Neural progenitor cell (in vitro differentiated cells): ENCODE measurements at regions not wholly inside any gene's neighbourhood (a gene's known extent, or its start where the extent isn't known, plus 50 kb on each side); places are given as distances from the start of the nearest gene placed in this dataset.

ENCODE experiments used
- DNase-seq: peaks from one replicate; pipeline ENCODE4 v3.0.0-alpha.2; 2016; ENCODE audit warnings: low spot score
- H2AFZ ChIP-seq: fragments of 200-600 bp; sonication (generic); replicated peaks from 2 replicates; pipeline ENCODE4 v1.6.1; 2016; ENCODE audit warnings: antibody characterized with exemption
- H3F3A ChIP-seq: fragments of 200-600 bp; sonication (generic); 2 replicates; pipeline ENCODE4 v1.6.1; 2016; ENCODE audit warnings: antibody characterized with exemption, low read depth
- H3K27ac ChIP-seq: fragments of 200-600 bp; sonication (generic); 2 replicates; pipeline ENCODE4 v1.5.1; 2016; ENCODE audit warnings: mild to moderate bottlenecking
- H3K27me3 ChIP-seq: fragments of 200-600 bp; sonication (generic); 2 replicates; pipeline ENCODE4 v1.6.1; 2016; ENCODE audit warnings: mild to moderate bottlenecking, moderate library complexity
- H3K36me3 ChIP-seq: fragments of 200-600 bp; sonication (generic); 2 replicates; pipeline ENCODE4 v1.5.1; 2016
- H3K4me1 ChIP-seq: fragments of 200-600 bp; sonication (generic); 2 replicates; pipeline ENCODE4 v1.6.1; 2016; ENCODE audit warnings: mixed run types
- H3K4me2 ChIP-seq: fragments of 200-600 bp; sonication (generic); 2 replicates; pipeline ENCODE4 v1.6.1; 2016
- H3K4me3 ChIP-seq: fragments of 200-600 bp; sonication (generic); 2 replicates; pipeline ENCODE4 v1.5.1; 2016
- H3K79me2 ChIP-seq: fragments of 200-600 bp; sonication (generic); 2 replicates; pipeline ENCODE4 v1.6.1; 2016; ENCODE audit warnings: low read depth
- H3K9ac ChIP-seq: fragments of 200-600 bp; sonication (generic); 2 replicates; pipeline ENCODE4 v1.6.1; 2016
- H3K9me3 ChIP-seq: fragments of 200-600 bp; sonication (generic); 2 replicates; pipeline ENCODE4 v1.5.1; 2016; ENCODE audit warnings: low read depth
- H4K20me1 ChIP-seq: fragments of 200-600 bp; sonication (generic); 2 replicates; pipeline ENCODE4 v1.6.1; 2016; ENCODE audit warnings: low read depth
- H3K27ac Mint-ChIP-seq: 3 replicates; pipeline ENCODE4 v1.8.0; 2021; ENCODE audit warnings: mixed read lengths
- H3K27me3 Mint-ChIP-seq: 2 replicates; pipeline ENCODE4 v1.8.0; 2022; ENCODE audit warnings: low read depth, mild to moderate bottlenecking, inconsistent platforms, moderate library complexity, mixed read lengths; ENCODE audit not compliant: insufficient read depth
- H3K36me3 Mint-ChIP-seq: 3 replicates; pipeline ENCODE4 v1.8.0; 2021; ENCODE audit warnings: mixed read lengths
- H3K4me1 Mint-ChIP-seq: 3 replicates; pipeline ENCODE4 v1.8.0; 2021; ENCODE audit warnings: mixed read lengths
- H3K4me3 Mint-ChIP-seq: 3 replicates; pipeline ENCODE4 v1.8.0; 2021; ENCODE audit warnings: mild to moderate bottlenecking, moderate library complexity, mixed read lengths
- H3K9me3 Mint-ChIP-seq: 3 replicates; pipeline ENCODE4 v1.8.0; 2020; ENCODE audit warnings: mixed read lengths
- EZH2 ChIP-seq: fragments of 200-600 bp; sonication (generic); IDR thresholded peaks from 2 replicates; pipeline ENCODE4 v1.6.1; 2017; ENCODE audit warnings: antibody characterized with exemption, mild to moderate bottlenecking, moderate library complexity
- EZH2phosphoT487 ChIP-seq: fragments of 200-600 bp; sonication (generic); IDR thresholded peaks from 2 replicates; pipeline ENCODE4 v1.6.1; 2017; ENCODE audit warnings: antibody characterized with exemption
- TF ChIP-seq, protein P1 (sequence below): fragments of 200-600 bp; sonication (generic); IDR thresholded peaks from 2 replicates; pipeline ENCODE4 v1.5.1; 2017; ENCODE audit warnings: antibody characterized with exemption, mild to moderate bottlenecking

DNA sequence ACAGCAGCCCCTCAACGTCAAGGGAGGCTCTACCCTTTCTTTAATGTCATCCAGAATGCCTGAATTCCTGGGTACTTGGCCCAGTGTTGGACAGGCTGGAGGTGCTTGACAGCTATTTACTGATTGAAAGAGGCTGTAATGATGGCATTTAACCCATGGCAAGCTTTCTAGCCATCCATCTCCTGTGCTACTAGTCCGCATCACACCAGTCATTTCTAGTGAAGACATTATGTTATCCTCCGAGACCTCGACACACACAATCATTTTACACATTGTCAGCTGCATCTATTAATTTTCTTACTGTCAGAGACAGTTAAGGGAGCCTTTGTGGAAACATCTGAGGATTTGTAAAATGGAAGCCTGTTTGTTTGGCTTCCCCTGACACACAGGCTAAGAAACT, 149.3 kb upstream of the FSTL4 start:
- Histone ChIP-seq H3F3A (no peaks in the 10 kb centered on the region), H2AFZ (no peak overlapping the region), H3K4me1 (no peaks in the 10 kb centered on the region), H3K27ac (no peak overlapping the region), H3K4me2 (no peak overlapping the region), H3K27me3 (peaks cover 5% of the 10 kb centered on the region), H3K9ac (no peak overlapping the region), H3K79me2 (no peaks in the 10 kb centered on the region), H3K4me3 (no peak overlapping the region), H3K9me3 (no peaks in the 10 kb centered on the region), H4K20me1 (no peaks in the 10 kb centered on the region), H3K36me3 (no peaks in the 10 kb centered on the region)
- H3K4me3 Mint-ChIP-seq = no peak overlapping the region
- peaks cover 8% of the 10 kb centered on the region for H3K27me3 Mint-ChIP-seq
- H3K9me3 Mint-ChIP-seq = no peaks in the 10 kb centered on the region
- no peak overlapping the region for H3K27ac Mint-ChIP-seq
- no peaks in the 10 kb centered on the region for H3K4me1 Mint-ChIP-seq
- no peaks in the 10 kb centered on the region for H3K36me3 Mint-ChIP-seq
- no peak for DNase-seq
- TF ChIP-seq, protein P1, sequence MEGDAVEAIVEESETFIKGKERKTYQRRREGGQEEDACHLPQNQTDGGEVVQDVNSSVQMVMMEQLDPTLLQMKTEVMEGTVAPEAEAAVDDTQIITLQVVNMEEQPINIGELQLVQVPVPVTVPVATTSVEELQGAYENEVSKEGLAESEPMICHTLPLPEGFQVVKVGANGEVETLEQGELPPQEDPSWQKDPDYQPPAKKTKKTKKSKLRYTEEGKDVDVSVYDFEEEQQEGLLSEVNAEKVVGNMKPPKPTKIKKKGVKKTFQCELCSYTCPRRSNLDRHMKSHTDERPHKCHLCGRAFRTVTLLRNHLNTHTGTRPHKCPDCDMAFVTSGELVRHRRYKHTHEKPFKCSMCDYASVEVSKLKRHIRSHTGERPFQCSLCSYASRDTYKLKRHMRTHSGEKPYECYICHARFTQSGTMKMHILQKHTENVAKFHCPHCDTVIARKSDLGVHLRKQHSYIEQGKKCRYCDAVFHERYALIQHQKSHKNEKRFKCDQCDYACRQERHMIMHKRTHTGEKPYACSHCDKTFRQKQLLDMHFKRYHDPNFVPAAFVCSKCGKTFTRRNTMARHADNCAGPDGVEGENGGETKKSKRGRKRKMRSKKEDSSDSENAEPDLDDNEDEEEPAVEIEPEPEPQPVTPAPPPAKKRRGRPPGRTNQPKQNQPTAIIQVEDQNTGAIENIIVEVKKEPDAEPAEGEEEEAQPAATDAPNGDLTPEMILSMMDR = no peak
- TF ChIP-seq EZH2phosphoT487 = no peak
- TF ChIP-seq EZH2 = no peak

GRCh38 chr5:133760532-133760931, 148.2 kb upstream of the FSTL4 start:
- Mint-ChIP-seq H3K4me1 (no peaks in the 10 kb centered on the region), H3K9me3 (no peaks in the 10 kb centered on the region), H3K36me3 (no peaks in the 10 kb centered on the region), H3K4me3 (no peak overlapping the region), H3K27me3 (peaks cover 3% of the 10 kb centered on the region), H3K27ac (no peak overlapping the region)
- Histone ChIP-seq H3K79me2 (no peaks in the 10 kb centered on the region), H3K4me2 (no peak overlapping the region), H3K27ac (no peak overlapping the region), H3K27me3 (peaks cover 10% of the 10 kb centered on the region), H4K20me1 (no peaks in the 10 kb centered on the region), H3K4me3 (no peak overlapping the region), H2AFZ (no peak overlapping the region), H3K4me1 (no peaks in the 10 kb centered on the region), H3F3A (no peaks in the 10 kb centered on the region), H3K9me3 (no peaks in the 10 kb centered on the region), H3K36me3 (no peaks in the 10 kb centered on the region), H3K9ac (no peak overlapping the region)
- TF ChIP-seq EZH2phosphoT487 = no peak
- no peak for DNase-seq

DNA sequence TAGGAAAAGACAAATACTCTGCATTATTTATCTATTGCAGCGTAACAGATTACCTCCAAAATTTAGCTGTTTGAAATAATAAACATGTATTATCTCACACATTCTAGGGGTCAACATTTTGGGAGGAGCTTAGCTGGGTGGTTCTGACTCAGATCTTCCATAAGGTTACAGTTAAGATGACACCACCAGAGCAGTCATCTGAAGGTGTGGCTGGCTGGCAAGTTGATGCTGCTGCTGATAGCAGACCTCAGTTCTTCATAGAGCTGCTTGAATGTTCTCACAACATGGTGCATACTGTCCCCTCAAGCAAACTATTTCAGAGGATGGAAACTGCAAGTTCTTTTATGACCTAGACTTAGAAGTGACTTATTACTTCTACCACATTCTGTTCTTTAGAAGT, 146.3 kb upstream of the FSTL4 start:
- H3K27me3 Mint-ChIP-seq = peaks cover 3% of the 10 kb centered on the region
- no peak overlapping the region for H3K4me3 Mint-ChIP-seq
- no peaks in the 10 kb centered on the region for H3K36me3 Mint-ChIP-seq

GRCh38 chr5:133757396-133757945, 145.1 kb upstream of the FSTL4 start:
- Mint-ChIP-seq H3K27ac (no peak overlapping the region), H3K9me3 (no peaks in the 10 kb centered on the region), H3K36me3 (no peaks in the 10 kb centered on the region), H3K27me3 (peaks cover 3% of the 10 kb centered on the region), H3K4me1 (peaks cover 5% of the 10 kb centered on the region), H3K4me3 (no peak overlapping the region)
- H3K4me2 ChIP-seq = no peak overlapping the region
- no peaks in the 10 kb centered on the region for H4K20me1 ChIP-seq
- H3K79me2 ChIP-seq = no peaks in the 10 kb centered on the region
- TF ChIP-seq EZH2phosphoT487 = no peak
- no peak for TF ChIP-seq EZH2
- TF ChIP-seq, protein P1 = no peak
- peaks cover 18% of the 10 kb centered on the region for H3K27me3 ChIP-seq
- H3K9ac ChIP-seq = no peak overlapping the region
- no peaks in the 10 kb centered on the region for H3F3A ChIP-seq
- H3K9me3 ChIP-seq = no peaks in the 10 kb centered on the region
- H3K27ac ChIP-seq = no peak overlapping the region
- H3K4me3 ChIP-seq = no peak overlapping the region
- no peaks in the 10 kb centered on the region for H3K36me3 ChIP-seq
- no peak for DNase-seq
- no peaks in the 10 kb centered on the region for H3K4me1 ChIP-seq
- H2AFZ ChIP-seq = no peak overlapping the region

More for the DNA sequence above, 146.3 kb upstream of the FSTL4 start:
- H3K36me3 ChIP-seq = no peaks in the 10 kb centered on the region
- no peak overlapping the region for H3K9ac ChIP-seq
- H2AFZ ChIP-seq = no peak overlapping the region
- H3F3A ChIP-seq = no peaks in the 10 kb centered on the region
- no peak overlapping the region for H3K27ac Mint-ChIP-seq
- TF ChIP-seq EZH2 (no peak), EZH2phosphoT487 (no peak)
- TF ChIP-seq, protein P1 = no peak
- no peaks in the 10 kb centered on the region for H4K20me1 ChIP-seq
- no peaks in the 10 kb centered on the region for H3K79me2 ChIP-seq
- no peaks in the 10 kb centered on the region for H3K4me1 ChIP-seq
- DNase-seq = no peak
- H3K4me2 ChIP-seq = no peak overlapping the region
- no peak overlapping the region for H3K4me3 ChIP-seq
- no peak overlapping the region for H3K27ac ChIP-seq
- no peaks in the 10 kb centered on the region for H3K9me3 ChIP-seq
- no peaks in the 10 kb centered on the region for H3K4me1 Mint-ChIP-seq
- peaks cover 18% of the 10 kb centered on the region for H3K27me3 ChIP-seq
- H3K9me3 Mint-ChIP-seq = no peaks in the 10 kb centered on the region
